OCI-LY7 (cell line): ENCODE measurements at regions not wholly inside any gene's neighbourhood (a gene's known extent, or its start where the extent isn't known, plus 50 kb on each side); places are given as distances from the start of the nearest gene placed in this dataset.

ENCODE experiments used
- EZH2phosphoT487 ChIP-seq: fragments of 200-600 bp; sonication (generic); IDR thresholded peaks from 2 replicates; pipeline ENCODE4 v1.6.1; 2018; ENCODE audit warnings: low read depth, borderline replicate concordance, mild to moderate bottlenecking, mixed run types, antibody characterized with exemption, low read length, moderate library complexity, mixed read lengths
- TF ChIP-seq, protein P1 (sequence below): fragments of 200-600 bp; sonication (generic); conservative IDR thresholded peaks from 2 replicates; pipeline ENCODE4 v1.5.1; 2014; ENCODE audit warnings: mild to moderate bottlenecking, antibody characterized with exemption, low read length, moderate library complexity, mixed read lengths

DNA sequence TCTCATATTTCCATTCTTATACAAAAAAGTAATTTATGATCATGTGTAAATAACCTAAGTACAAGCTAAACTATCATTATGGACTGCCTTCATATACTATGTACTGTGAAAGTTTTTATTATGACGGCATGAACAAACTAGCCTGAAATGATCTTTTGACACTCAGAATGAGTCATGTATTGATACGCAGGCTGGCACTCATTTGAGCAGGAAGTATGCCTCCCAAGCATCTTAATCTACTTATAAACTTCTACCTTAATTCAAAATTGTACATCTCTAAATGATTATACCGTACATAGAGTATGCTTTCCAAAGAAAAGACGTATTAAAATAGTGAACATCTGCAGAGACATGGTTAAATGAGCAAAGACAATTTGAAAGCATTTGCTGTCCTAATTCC, 207.1 kb upstream of the SPOPL start:
- TF ChIP-seq, protein P1, sequence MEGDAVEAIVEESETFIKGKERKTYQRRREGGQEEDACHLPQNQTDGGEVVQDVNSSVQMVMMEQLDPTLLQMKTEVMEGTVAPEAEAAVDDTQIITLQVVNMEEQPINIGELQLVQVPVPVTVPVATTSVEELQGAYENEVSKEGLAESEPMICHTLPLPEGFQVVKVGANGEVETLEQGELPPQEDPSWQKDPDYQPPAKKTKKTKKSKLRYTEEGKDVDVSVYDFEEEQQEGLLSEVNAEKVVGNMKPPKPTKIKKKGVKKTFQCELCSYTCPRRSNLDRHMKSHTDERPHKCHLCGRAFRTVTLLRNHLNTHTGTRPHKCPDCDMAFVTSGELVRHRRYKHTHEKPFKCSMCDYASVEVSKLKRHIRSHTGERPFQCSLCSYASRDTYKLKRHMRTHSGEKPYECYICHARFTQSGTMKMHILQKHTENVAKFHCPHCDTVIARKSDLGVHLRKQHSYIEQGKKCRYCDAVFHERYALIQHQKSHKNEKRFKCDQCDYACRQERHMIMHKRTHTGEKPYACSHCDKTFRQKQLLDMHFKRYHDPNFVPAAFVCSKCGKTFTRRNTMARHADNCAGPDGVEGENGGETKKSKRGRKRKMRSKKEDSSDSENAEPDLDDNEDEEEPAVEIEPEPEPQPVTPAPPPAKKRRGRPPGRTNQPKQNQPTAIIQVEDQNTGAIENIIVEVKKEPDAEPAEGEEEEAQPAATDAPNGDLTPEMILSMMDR, result no peak
- no peak for TF ChIP-seq EZH2phosphoT487
